ENCODE measurements at regions not wholly inside any gene's neighbourhood (a gene's known extent, or its start where the extent isn't known, plus 50 kb on each side); places are given as distances from the start of the nearest gene placed in this dataset.

- Histone ChIP-seq H3K36me3 (ENCODE audit: control insufficient read depth in 2 of 2, insufficient read depth in 2 of 2, low read length in 1 of 2) (no peaks in the 10 kb centered on the region), H2AFZ (ENCODE audit: control insufficient read depth, low read depth, low read length) (no peak overlapping the region), H3K4me3 (no peak overlapping the region), H3K79me2 (ENCODE audit: control insufficient read depth, insufficient read depth, low read length) (no peaks in the 10 kb centered on the region), H3K4me2 (ENCODE audit: control insufficient read depth, insufficient read depth) (no peak overlapping the region), H3K27me3 (replicated peaks in 1 of 2; ENCODE audit: control insufficient read depth in 2 of 2, insufficient read depth in 2 of 2, low read length in 1 of 2) (no peaks in the 10 kb centered on the region), H3K9me3 (replicated peaks; ENCODE audit: control insufficient read depth, insufficient read depth, low read length) (no peaks in the 10 kb centered on the region), H4K20me1 (ENCODE audit: control insufficient read depth, insufficient read depth) (no peaks in the 10 kb centered on the region), H3K9ac (ENCODE audit: control insufficient read depth, insufficient read depth, low read length) (no peak overlapping the region), H3K4me1 (ENCODE audit: control insufficient read depth, insufficient read depth, low read length) (no peaks in the 10 kb centered on the region), H3K27ac (ENCODE audit: control insufficient read depth, insufficient read depth) (no peak overlapping the region)
- intact Hi-C loops (cut with micrococcal nuclease; ENCODE audit: unreplicated experiment), result no loop called here
- CTCF ChIA-PET, result no interaction called here
- no peak for DNase-seq (ENCODE audit: low read depth, low spot score)
- no peak for FAIRE-seq
- TF ChIP-seq, protein P1, sequence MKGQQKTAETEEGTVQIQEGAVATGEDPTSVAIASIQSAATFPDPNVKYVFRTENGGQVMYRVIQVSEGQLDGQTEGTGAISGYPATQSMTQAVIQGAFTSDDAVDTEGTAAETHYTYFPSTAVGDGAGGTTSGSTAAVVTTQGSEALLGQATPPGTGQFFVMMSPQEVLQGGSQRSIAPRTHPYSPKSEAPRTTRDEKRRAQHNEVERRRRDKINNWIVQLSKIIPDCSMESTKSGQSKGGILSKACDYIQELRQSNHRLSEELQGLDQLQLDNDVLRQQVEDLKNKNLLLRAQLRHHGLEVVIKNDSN (IDR thresholded peaks at IDR 0.05; ENCODE audit: borderline replicate concordance, extremely low read length, insufficient read depth, low read depth, low read length), result no peak
- TF ChIP-seq ELK1 (IDR thresholded peaks at IDR 0.05; ENCODE audit: low read depth, low read length) (no peak), KAT2A (conservative IDR thresholded peaks at IDR 0.05; ENCODE audit: control insufficient read depth, low read depth, low read length) (no peak), STAT1 (conservative IDR thresholded peaks at IDR 0.05) (no peak), EZH2 (IDR thresholded peaks at IDR 0.05; ENCODE audit: borderline replicate concordance, control insufficient read depth, low read depth, low read length) (no peak), NBN (IDR thresholded peaks at IDR 0.05) (no peak), SKIL (IDR thresholded peaks at IDR 0.05; ENCODE audit: low read depth, poor library complexity, severe bottlenecking) (no peak), IRF3 (IDR thresholded peaks at IDR 0.05) (no peak), RB1 (IDR thresholded peaks at IDR 0.05; ENCODE audit: borderline replicate concordance) (no peak), FOXM1 (IDR thresholded peaks at IDR 0.05; ENCODE audit: low read depth, low read length) (no peak), SMC3 (IDR thresholded peaks at IDR 0.05; ENCODE audit: borderline replicate concordance, low read length) (no peak), GABPA (IDR thresholded peaks at IDR 0.05; ENCODE audit: low read depth) (no peak), ETV6 (conservative IDR thresholded peaks at IDR 0.05 in 1 of 2, IDR thresholded peaks at IDR 0.05 in 1 of 2; ENCODE audit: borderline replicate concordance in 1 of 2, low read depth in 1 of 2) (no peak), CREB1 (IDR thresholded peaks at IDR 0.05; ENCODE audit: low read depth) (no peak)
- in situ Hi-C loops (cut with MboI), result no loop called here
- no peak for ATAC-seq
- POLR2A ChIA-PET, result no interaction called here
- WGBS (ENCODE audit: insufficient coverage, insufficient replicate concordance, low lambda C conversion rate, missing lambda C conversion rate), result 4% methylated on average over 1 of the region's 1 CpG
- RAD21 ChIA-PET (ENCODE audit: unreplicated experiment), result no interaction called here
- SMC1A ChIA-PET (ENCODE audit: uncharacterized antibody, unreplicated experiment), result no interaction called here
- BruUV-seq (replicated peaks), result no TSS peak
These were observed 187.2 kb upstream of the NOL4 start for GRCh38 chr18:34411952-34412351.

All from GM12878 (cell line).